ENCODE measurements at regions not wholly inside any gene's neighbourhood (a gene's known extent, or its start where the extent isn't known, plus 50 kb on each side); places are given as distances from the start of the nearest gene placed in this dataset.

GRCh38 chrX:43087830-43088229 is 309.9 kb upstream of the PPP1R2C start:
- CTCF ChIA-PET, result no interaction called here
- TF ChIP-seq CTCF (IDR thresholded peaks at IDR 0.05), result no peak
- DNase-seq (no peak), ATAC-seq (no peak)
- POLR2A ChIA-PET, result no interaction called here
- intact Hi-C loops (cut with micrococcal nuclease), result no loop called here
- Mint-ChIP-seq H3K27me3 (no peaks in the 10 kb centered on the region), H3K4me3 (no peak overlapping the region), H3K4me1 (ENCODE audit: low read depth) (no peaks in the 10 kb centered on the region), H3K36me3 (ENCODE audit: low read depth) (no peaks in the 10 kb centered on the region), H3K9me3 (no peaks in the 10 kb centered on the region), H3K27ac (no peak overlapping the region)

- Mint-ChIP-seq H3K27ac (no peak overlapping the region), H3K36me3 (ENCODE audit: low read depth) (no peaks in the 10 kb centered on the region), H3K27me3 (no peaks in the 10 kb centered on the region), H3K4me1 (ENCODE audit: low read depth) (peaks cover 4% of the 10 kb centered on the region), H3K9me3 (no peaks in the 10 kb centered on the region), H3K4me3 (no peak overlapping the region)
- DNase-seq (no peak), ATAC-seq (no peak)
- intact Hi-C loops (cut with micrococcal nuclease), result no loop called here
- CTCF ChIA-PET, result no interaction called here
- TF ChIP-seq CTCF (IDR thresholded peaks at IDR 0.05), result no peak
- POLR2A ChIA-PET, result no interaction called here
These were observed 318.9 kb upstream of the PPP1R2C start for GRCh38 chrX:43096830-43097229.

GRCh38 chrX:43106009-43106408 is 328.0 kb upstream of the PPP1R2C start:
- H3K36me3 Mint-ChIP-seq (ENCODE audit: low read depth), result no peaks in the 10 kb centered on the region
- ChIA-PET POLR2A (no interaction called here), CTCF (no interaction called here)
- no peaks in the 10 kb centered on the region for H3K9me3 Mint-ChIP-seq
- intact Hi-C loops (cut with micrococcal nuclease), result no loop called here
- peaks cover 9% of the 10 kb centered on the region for H3K4me1 Mint-ChIP-seq (ENCODE audit: low read depth)
- H3K27ac Mint-ChIP-seq, result no peak overlapping the region
- no peak for TF ChIP-seq CTCF (IDR thresholded peaks at IDR 0.05)
- no peak for DNase-seq
- H3K4me3 Mint-ChIP-seq, result peak overlapping the region; percentile 24
- no peaks in the 10 kb centered on the region for H3K27me3 Mint-ChIP-seq
- no peak for ATAC-seq

GRCh38 chrX:43108828-43109227 is 330.9 kb upstream of the PPP1R2C start:
- POLR2A ChIA-PET, result no interaction called here
- Mint-ChIP-seq H3K27ac (no peak overlapping the region), H3K9me3 (no peaks in the 10 kb centered on the region), H3K27me3 (no peaks in the 10 kb centered on the region), H3K4me1 (ENCODE audit: low read depth) (peaks cover 9% of the 10 kb centered on the region), H3K4me3 (no peak overlapping the region), H3K36me3 (ENCODE audit: low read depth) (no peaks in the 10 kb centered on the region)
- intact Hi-C loops (cut with micrococcal nuclease), result no loop called here
- no peak for ATAC-seq
- CTCF ChIA-PET, result no interaction called here
- DNase-seq, result no peak
- TF ChIP-seq CTCF (IDR thresholded peaks at IDR 0.05), result no peak

GRCh38 chrX:43121637-43122036 is 343.7 kb upstream of the PPP1R2C start:
- Mint-ChIP-seq H3K4me1 (ENCODE audit: low read depth) (no peaks in the 10 kb centered on the region), H3K4me3 (no peak overlapping the region), H3K27ac (no peak overlapping the region), H3K27me3 (no peaks in the 10 kb centered on the region), H3K36me3 (ENCODE audit: low read depth) (no peaks in the 10 kb centered on the region), H3K9me3 (peaks cover 2% of the 10 kb centered on the region)
- no peak for ATAC-seq
- DNase-seq, result no peak
- ChIA-PET CTCF (no interaction called here), POLR2A (no interaction called here)
- TF ChIP-seq CTCF (IDR thresholded peaks at IDR 0.05), result no peak
- intact Hi-C loops (cut with micrococcal nuclease), result no loop called here

Measured in activated CD8-positive, alpha-beta T cell treated with anti-CD3 and anti-CD28 coated beads for 36 hours (primary cell).